GM12878 (cell line): ENCODE measurements at regions not wholly inside any gene's neighbourhood (a gene's known extent, or its start where the extent isn't known, plus 50 kb on each side); places are given as distances from the start of the nearest gene placed in this dataset.

Experiments
- ATAC-seq: fragments of 200-7000 bp; cut with Tn5 transposase; 3 replicates; pipeline ENCODE4 v1.9.1; 2020; ENCODE audit warnings: mild to moderate bottlenecking, moderate library complexity
- BruUV-seq: library from RNA; stranded (reverse); fragments of 400-500 nt; replicated peaks from 2 replicates; lab custom pipeline; 2021; lab: Mats Ljungman, UMichigan
- CTCF ChIA-PET: fragments of 300-600 bp; sonication (Branson Sonifier 250); formaldehyde crosslinking; extraction: SDS; loops from one replicate; lab custom pipeline; 2021; ENCODE audit warnings: inconsistent platforms; lab: Yijun Ruan, JAX
- POLR2A ChIA-PET: fragments of 350-600 bp; formaldehyde crosslinking; extraction: SDS; loops from one replicate; lab custom pipeline; 2021; ENCODE audit warnings: inconsistent platforms; lab: Charles Lee
- RAD21 ChIA-PET: fragments of 300-600 bp; sonication (Branson Sonifier 250); formaldehyde crosslinking; loops from one replicate; lab custom pipeline; 2023; ENCODE audit warnings: antibody characterized with exemption; ENCODE audit not compliant: unreplicated experiment; lab: Charles Lee
- SMC1A ChIA-PET: fragments of 300-600 bp; sonication (Branson Sonifier 250); formaldehyde crosslinking; loops from one replicate; lab custom pipeline; 2023; ENCODE audit not compliant: unreplicated experiment, uncharacterized antibody; lab: Charles Lee
- DNase-seq: peaks from one replicate; pipeline ENCODE4 v3.0.0-alpha.2; 2011; ENCODE audit warnings: low read depth, low spot score
- FAIRE-seq: peaks from 3 replicates; lab custom pipeline; 2011; peaks lifted over from hg19 to GRCh38; lab: Jason Lieb, UNC
- H2AFZ ChIP-seq: 2 replicates; pipeline ENCODE4 v1.6.0; 2011; ENCODE audit warnings: low read depth, low read length, control low read depth; ENCODE audit not compliant: control insufficient read depth
- H3K27ac ChIP-seq: 2 replicates; pipeline ENCODE4 v1.5.1; 2011; ENCODE audit warnings: control low read depth; ENCODE audit not compliant: control insufficient read depth, insufficient read depth
- H3K27me3 ChIP-seq, 2 experiments: replicated peaks in 1 of 2; 2 replicates each; pipeline versions ENCODE4 v1.6.0 to v1.6.1; 2011; ENCODE audit warnings: low read length in 1 of 2; ENCODE audit not compliant: control insufficient read depth in 2 of 2, insufficient read depth in 2 of 2
- H3K36me3 ChIP-seq, 2 experiments: 2 replicates each; pipeline ENCODE4 v1.5.1; 2011; ENCODE audit warnings: low read length in 1 of 2; ENCODE audit not compliant: control insufficient read depth in 2 of 2, insufficient read depth in 2 of 2
- H3K4me1 ChIP-seq: 2 replicates; pipeline ENCODE4 v1.6.1; 2011; ENCODE audit warnings: mild to moderate bottlenecking, low read length, moderate library complexity, mixed read lengths; ENCODE audit not compliant: control insufficient read depth, insufficient read depth
- H3K4me2 ChIP-seq: 2 replicates; pipeline ENCODE4 v1.6.0; 2011; ENCODE audit warnings: control low read depth; ENCODE audit not compliant: control insufficient read depth, insufficient read depth
- H3K4me3 ChIP-seq: fragments of 200-600 bp; sonication (generic); 2 replicates; pipeline ENCODE4 v1.5.1; 2016
- H3K79me2 ChIP-seq: 2 replicates; pipeline ENCODE4 v1.6.0; 2011; ENCODE audit warnings: low read length; ENCODE audit not compliant: control insufficient read depth, insufficient read depth
- H3K9ac ChIP-seq: 2 replicates; pipeline ENCODE4 v1.8.0; 2011; ENCODE audit warnings: low read length, control low read depth, mixed read lengths; ENCODE audit not compliant: control insufficient read depth, insufficient read depth
- H3K9me3 ChIP-seq: replicated peaks from 3 replicates; pipeline ENCODE4 v1.5.1; 2011; ENCODE audit warnings: mild to moderate bottlenecking, low read length; ENCODE audit not compliant: control insufficient read depth, insufficient read depth
- H4K20me1 ChIP-seq: 2 replicates; pipeline ENCODE4 v1.6.0; 2011; ENCODE audit not compliant: control insufficient read depth, insufficient read depth
- ATF3 ChIP-seq: IDR thresholded peaks from 2 replicates; pipeline ENCODE4 v1.6.1; 2011; ENCODE audit warnings: low read depth, mild to moderate bottlenecking, low read length, moderate library complexity, borderline replicate concordance; ENCODE audit errors: extremely low read depth
- BRCA1 ChIP-seq: IDR thresholded peaks from 2 replicates; pipeline ENCODE4 v1.6.1; 2011; ENCODE audit warnings: low read depth, low read length, improper control_type of control experiment
- CBX3 ChIP-seq: fragments of 200-600 bp; sonication (generic); IDR thresholded peaks from 2 replicates; pipeline ENCODE4 v1.6.1; 2016; ENCODE audit warnings: low read depth, borderline replicate concordance
- E4F1 ChIP-seq: fragments of 450-650 bp; IDR thresholded peaks from 2 replicates; pipeline ENCODE4 v1.6.1; 2018; ENCODE audit warnings: borderline replicate concordance, mild to moderate bottlenecking; ENCODE audit not compliant: partially characterized antibody
- EGR1 ChIP-seq, 2 experiments: IDR thresholded peaks; 1 replicate in 1 of 2; 2 replicates in 1 of 2; pipeline ENCODE4 v1.6.1; 2011 to 2012; ENCODE audit warnings: low read depth in 2 of 2, low read length in 2 of 2, borderline replicate concordance in 1 of 2, mild to moderate bottlenecking in 1 of 2, moderate library complexity in 1 of 2
- GATAD2B ChIP-seq: fragments of 450-650 bp; conservative IDR thresholded peaks from 2 replicates; pipeline ENCODE4 v1.6.1; 2017; ENCODE audit warnings: low read depth, mild to moderate bottlenecking, moderate library complexity
- MAX ChIP-seq: IDR thresholded peaks from 2 replicates; pipeline ENCODE4 v1.6.1; 2012; ENCODE audit warnings: low read depth, low read length, improper control_type of control experiment
- MTA2 ChIP-seq: fragments of 450-650 bp; IDR thresholded peaks from 2 replicates; pipeline ENCODE4 v1.6.1; 2016; ENCODE audit warnings: low read depth, mild to moderate bottlenecking, moderate library complexity
- NFYA ChIP-seq: IDR thresholded peaks from 2 replicates; pipeline ENCODE4 v1.6.1; 2011; ENCODE audit warnings: low read depth, mild to moderate bottlenecking, low read length, improper control_type of control experiment, borderline replicate concordance
- PAX8 ChIP-seq: fragments of 450-650 bp; IDR thresholded peaks from 2 replicates; pipeline ENCODE4 v1.6.1; 2017; ENCODE audit warnings: mild to moderate bottlenecking, moderate library complexity
- POU2F2 ChIP-seq: IDR thresholded peaks from 3 replicates; pipeline ENCODE4 v1.6.1; 2011; ENCODE audit warnings: low read depth, mild to moderate bottlenecking, low read length, borderline replicate concordance
- TCF3 ChIP-seq: IDR thresholded peaks from 2 replicates; pipeline ENCODE4 v1.6.1; 2012; ENCODE audit warnings: low read depth, mild to moderate bottlenecking, low read length, borderline replicate concordance; ENCODE audit not compliant: insufficient read depth
- ZBTB4 ChIP-seq: fragments of 450-650 bp; formaldehyde crosslinking; IDR thresholded peaks from 2 replicates; pipeline ENCODE4 v1.4.0; 2022; ENCODE audit warnings: mild to moderate bottlenecking, moderate library complexity
- WGBS: methylation state at CpG from one replicate; pipeline ENCODE4 v1.1.6; 2016; ENCODE audit warnings: low lambda C conversion rate; ENCODE audit not compliant: insufficient replicate concordance, insufficient coverage; ENCODE audit errors: missing lambda C conversion rate; 5-methylcytosine and 5-hydroxymethylcytosine counted together
- in situ Hi-C: fragments of 300-500 bp; cut with MboI; formaldehyde crosslinking; loops from 9 replicates; pipeline ENCODE4 v1.14.3; 2018; ENCODE audit warnings: mixed read lengths
- intact Hi-C: fragments of 100-400 bp; cut with micrococcal nuclease; formaldehyde crosslinking; loops from one replicate; pipeline ENCODE4 v1.14.2; 2022; ENCODE audit not compliant: unreplicated experiment

- no peak overlapping the region for H2AFZ ChIP-seq
- H3K36me3 ChIP-seq: no peaks in the 10 kb centered on the region
- H3K79me2 ChIP-seq: no peaks in the 10 kb centered on the region
- no peak overlapping the region for H3K27ac ChIP-seq
- TF ChIP-seq EGR1 (IDR thresholded peaks at IDR 0.05; ENCODE audit: borderline replicate concordance in 1 of 2, low read depth in 2 of 2, low read length in 2 of 2) (no peak), BRCA1 (no peak), ATF3 (no peak), CBX3 (no peak), POU2F2 (no peak), NFYA (no peak), TCF3 (no peak), MTA2 (no peak), ZBTB4 (CRISPR knock-in tag) (no peak), GATAD2B (no peak), MAX (no peak), E4F1 (no peak), PAX8 (no peak)
- no TSS peak for BruUV-seq
- in situ Hi-C loops (no loop called here), intact Hi-C loops (no loop called here)
- WGBS: 50% methylated on average over 18 of the region's 54 CpGs
- FAIRE-seq (no peak), ATAC-seq (no peak), DNase-seq (no peak)
- H3K4me1 ChIP-seq: no peaks in the 10 kb centered on the region
- H3K9me3 ChIP-seq: no peaks in the 10 kb centered on the region
- CTCF ChIA-PET: no interaction called here
- H3K4me3 ChIP-seq: no peak overlapping the region
- H3K9ac ChIP-seq: no peak overlapping the region
- RAD21 ChIA-PET: no interaction called here
- no peak overlapping the region for H3K4me2 ChIP-seq
- SMC1A ChIA-PET: no interaction called here
- peaks cover 0 to under 1% of the 10 kb centered on the region in 2 experiments; a peak in 2 of 4 replicates for H3K27me3 ChIP-seq
- no peaks in the 10 kb centered on the region for H4K20me1 ChIP-seq
- POLR2A ChIA-PET: no interaction called here
These were observed 83.2 kb upstream of the EYA2 start for GRCh38 chr20:46811224-46812084.
